H1 (cell line): ENCODE measurements at regions not wholly inside any gene's neighbourhood (a gene's known extent, or its start where the extent isn't known, plus 50 kb on each side); places are given as distances from the start of the nearest gene placed in this dataset.

Experiments
- ATF2 ChIP-seq: IDR thresholded peaks from 2 replicates; pipeline ENCODE4 v1.6.1; 2012; ENCODE audit warnings: low read length, inconsistent platforms
- CHD2 ChIP-seq: IDR thresholded peaks from 2 replicates; pipeline ENCODE4 v1.6.1; 2012; ENCODE audit warnings: low read length, improper control_type of control experiment
- CHD7 ChIP-seq: fragments of 300-600 bp; sonication (generic); IDR thresholded peaks from 2 replicates; pipeline ENCODE4 v1.7.1; 2012; ENCODE audit warnings: low read length, moderate library complexity, mild to moderate bottlenecking, inconsistent platforms; ENCODE audit not compliant: insufficient replicate concordance
- JUND ChIP-seq: IDR thresholded peaks from 2 replicates; pipeline ENCODE4 v1.6.1; 2011; ENCODE audit warnings: mild to moderate bottlenecking, improper control_type of control experiment, low read length
- MAFK ChIP-seq: IDR thresholded peaks from 2 replicates; pipeline ENCODE4 v1.6.1; 2012; ENCODE audit warnings: low read depth, mild to moderate bottlenecking, improper control_type of control experiment, low read length
- PHF8 ChIP-seq: fragments of 200-600 bp; sonication (generic); conservative IDR thresholded peaks from 2 replicates; pipeline ENCODE4 v1.7.1; 2012; ENCODE audit warnings: low read depth, mild to moderate bottlenecking, inconsistent platforms, low read length, moderate library complexity
- POU5F1 ChIP-seq: IDR thresholded peaks from 2 replicates; pipeline ENCODE4 v1.6.1; 2011; ENCODE audit warnings: low read depth, mild to moderate bottlenecking, low read length, moderate library complexity
- SIX5 ChIP-seq: IDR thresholded peaks from 2 replicates; pipeline ENCODE4 v1.6.1; 2011; ENCODE audit warnings: mild to moderate bottlenecking, low read depth, low read length

GRCh38 chrX:142702749-142703148 is 323.0 kb upstream of the SPANXN4 start (continued):
- TF ChIP-seq CHD7 (no peak), SIX5 (no peak), PHF8 (no peak), CHD2 (no peak), POU5F1 (no peak), ATF2 (no peak), MAFK (no peak), JUND (no peak)
